Mucosa of descending colon (tissue), 3 donors: ENCODE measurements at regions not wholly inside any gene's neighbourhood (a gene's known extent, or its start where the extent isn't known, plus 50 kb on each side); places are given as distances from the start of the nearest gene placed in this dataset.

Experiments used
- ATAC-seq: fragments of 200-7000 bp; cut with Tn5 transposase; one replicate; pipeline ENCODE4 v1.9.1; 2020; ENCODE audit warnings: mild to moderate bottlenecking, moderate library complexity
- DNase-seq, 3 donors: peaks; one replicate each; pipeline ENCODE4 v3.0.0-alpha.2; 2020
- H3K36me3 ChIP-seq: fragments of 200-600 bp; one replicate; pipeline ENCODE4 v1.8.0; 2021; ENCODE audit warnings: low read depth, mild to moderate bottlenecking
- H3K4me1 ChIP-seq: fragments of 200-600 bp; one replicate; pipeline ENCODE4 v1.8.0; 2021; ENCODE audit warnings: low read depth, mild to moderate bottlenecking
- H3K4me3 ChIP-seq: fragments of 200-600 bp; one replicate; pipeline ENCODE4 v1.8.0; 2021; ENCODE audit warnings: mild to moderate bottlenecking
- H3K9me3 ChIP-seq: fragments of 200-600 bp; one replicate; pipeline ENCODE4 v1.8.0; 2021; ENCODE audit warnings: mild to moderate bottlenecking
- CTCF ChIP-seq: fragments of 200-600 bp; IDR thresholded peaks from one replicate; pipeline ENCODE4 v1.8.0; 2022; ENCODE audit warnings: antibody characterized with exemption, mild to moderate bottlenecking
- intact Hi-C, 2 donors: fragments of 100-400 bp; cut with DNase I in 1 of 2; cut with micrococcal nuclease in 1 of 2; formaldehyde crosslinking; loops; one replicate each; pipeline versions ENCODE4 v1.11.0 to v1.11.1; 2022; cut with DNase I, micrococcal nuclease
- donor health status: DM: no; HTN: no; CAD: no; lungs with moderate emphysema.
- donor health status: DM: no; HTN: no; CAD: no.
- donor health status: DM: no; HTN: yes; CAD: no.

GRCh38 chr4:11799196-11799595 is 370.5 kb upstream of the HS3ST1 start:
- H3K4me3 ChIP-seq, result no peak overlapping the region
- intact Hi-C loops, result no loop called here

GRCh38 chr4:11791797-11792196 is 363.1 kb upstream of the HS3ST1 start:
- Histone ChIP-seq H3K4me1 (no peaks in the 10 kb centered on the region), H3K4me3 (no peak overlapping the region), H3K9me3 (no peaks in the 10 kb centered on the region), H3K36me3 (no peaks in the 10 kb centered on the region)
- no peak for ATAC-seq
- DNase-seq, result no peak
- TF ChIP-seq CTCF, result no peak
- intact Hi-C loops, result no loop called here

More at GRCh38 chr4:11799196-11799595, 370.5 kb upstream of the HS3ST1 start:
- ATAC-seq, result peak; percentile 79
- Histone ChIP-seq H3K9me3 (no peaks in the 10 kb centered on the region), H3K4me1 (no peaks in the 10 kb centered on the region), H3K36me3 (no peaks in the 10 kb centered on the region)
- peak in 1 of 3 donors; percentile 80 for DNase-seq
- TF ChIP-seq CTCF, result no peak

- Histone ChIP-seq H3K4me1 (no peaks in the 10 kb centered on the region), H3K4me3 (no peak overlapping the region), H3K36me3 (no peaks in the 10 kb centered on the region), H3K9me3 (no peaks in the 10 kb centered on the region)
- TF ChIP-seq CTCF, result no peak
- DNase-seq (no peak), ATAC-seq (no peak)
- intact Hi-C loops, result no loop called here
These were observed 361.5 kb upstream of the HS3ST1 start for GRCh38 chr4:11790230-11790629.

- H3K4me3 ChIP-seq, result no peak overlapping the region
- H3K4me1 ChIP-seq, result no peaks in the 10 kb centered on the region
- intact Hi-C loops, result no loop called here
- TF ChIP-seq CTCF, result no peak
- DNase-seq (no peak), ATAC-seq (no peak)
- no peaks in the 10 kb centered on the region for H3K36me3 ChIP-seq
- H3K9me3 ChIP-seq, result no peaks in the 10 kb centered on the region
These were observed 354.9 kb upstream of the HS3ST1 start for GRCh38 chr4:11783588-11783987.

GRCh38 chr4:11782859-11783258 is 354.2 kb upstream of the HS3ST1 start:
- H3K9me3 ChIP-seq, result no peaks in the 10 kb centered on the region
- no peak for TF ChIP-seq CTCF
- DNase-seq, result no peak
- no peaks in the 10 kb centered on the region for H3K36me3 ChIP-seq
- no peak overlapping the region for H3K4me3 ChIP-seq
- no peak for ATAC-seq
- intact Hi-C loops, result no loop called here
- no peaks in the 10 kb centered on the region for H3K4me1 ChIP-seq

DNA sequence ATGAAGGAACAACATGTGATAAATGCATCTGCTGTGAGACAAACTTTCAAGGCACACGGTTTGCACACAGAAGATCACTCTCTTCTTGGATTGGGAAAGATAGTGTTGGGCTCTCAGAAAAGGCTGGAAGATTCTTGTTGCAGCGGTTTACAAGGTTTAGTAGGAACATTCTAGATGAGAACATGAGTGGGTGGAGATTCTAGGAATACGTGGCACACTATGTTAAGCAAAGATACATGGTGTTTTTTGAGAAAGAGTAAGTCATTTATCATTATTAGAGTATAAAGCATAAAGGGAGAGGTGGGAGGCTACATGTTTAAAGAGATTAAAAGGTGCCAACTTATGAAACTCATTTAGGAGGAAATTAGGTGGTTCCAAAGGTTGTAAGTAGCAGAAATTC is 348.8 kb upstream of the HS3ST1 start:
- Histone ChIP-seq H3K4me3 (no peak overlapping the region), H3K9me3 (no peaks in the 10 kb centered on the region), H3K36me3 (no peaks in the 10 kb centered on the region), H3K4me1 (no peaks in the 10 kb centered on the region)
- no peak for TF ChIP-seq CTCF
- intact Hi-C loops, result no loop called here
- no peak for ATAC-seq
- DNase-seq, result no peak
